ENCODE measurements at regions not wholly inside any gene's neighbourhood (a gene's known extent, or its start where the extent isn't known, plus 50 kb on each side); places are given as distances from the start of the nearest gene placed in this dataset.

- WGBS (ENCODE audit: insufficient coverage) = no CpG with 5 or more reads among the region's 7 CpGs
- CTCF ChIA-PET = no interaction called here
Observed at GRCh38 chr17:73799781-73800627, 155.8 kb upstream of the SDK2 start.

More at GRCh38 chr17:73799781-73800627, 155.8 kb upstream of the SDK2 start:
- no peaks in the 10 kb centered on the region for H3K9me3 Mint-ChIP-seq (ENCODE audit: insufficient read depth)
- no peak overlapping the region for H2AFZ ChIP-seq (ENCODE audit: insufficient read depth, low read depth, low read length, poor library complexity, severe bottlenecking)
- H3K27ac ChIP-seq (ENCODE audit: low read length in 2 of 2) = no peak overlapping the region
- no peaks in the 10 kb centered on the region for H3K79me2 ChIP-seq (ENCODE audit: control insufficient read depth, insufficient read depth, low read length)
- H3K4me1 Mint-ChIP-seq = no peaks in the 10 kb centered on the region
- no peaks in the 10 kb centered on the region for H3K4me1 ChIP-seq (ENCODE audit: control insufficient read depth in 2 of 2, insufficient read depth in 2 of 2, low read length in 2 of 2)
- H3K9ac ChIP-seq (ENCODE audit: low read length) = no peak overlapping the region
- H3K27ac Mint-ChIP-seq = no peak overlapping the region
- ATAC-seq (ENCODE audit: low read depth) = no peak
- peaks cover 37% of the 10 kb centered on the region for H3K27me3 Mint-ChIP-seq
- TF ChIP-seq EZH2 (IDR thresholded peaks at IDR 0.05; ENCODE audit: borderline replicate concordance, insufficient read depth, low read depth, low read length, poor library complexity, severe bottlenecking) = no peak
- no peak for TF ChIP-seq CTCF (IDR thresholded peaks at IDR 0.05)
- peaks cover 0 to 12% (median 0%) of the 10 kb centered on the region in 4 experiments for H3K27me3 ChIP-seq (replicated peaks in 1 of 4; ENCODE audit: control extremely low read depth in 1 of 4, control insufficient read depth in 3 of 4, insufficient read depth in 4 of 4, low read length in 3 of 4)
- H3K9me3 ChIP-seq (ENCODE audit: control extremely low read depth in 1 of 3, control insufficient read depth in 2 of 3, insufficient read depth in 1 of 3, low read length in 2 of 3) = peaks cover 0 to 15% (median 7%) of the 10 kb centered on the region in 3 donors
- no peaks in the 10 kb centered on the region for H3K36me3 ChIP-seq (replicated peaks in 1 of 2; ENCODE audit: control extremely low read depth in 1 of 2, control insufficient read depth in 1 of 2, extremely low read depth in 1 of 2, insufficient read depth in 2 of 2, low read length in 1 of 2)
- no peak overlapping the region for H3K4me3 ChIP-seq (ENCODE audit: control extremely low read depth in 1 of 5, extremely low read depth in 1 of 5, insufficient read depth in 1 of 5, low read depth in 2 of 5, low read length in 4 of 5)
- intact Hi-C loops (cut with micrococcal nuclease) = no loop called here
- no peak overlapping the region for H3K4me2 ChIP-seq (replicated peaks; ENCODE audit: low read depth, low read length, poor library complexity, severe bottlenecking)
- no peak overlapping the region for H3K4me3 Mint-ChIP-seq
- no peak for DNase-seq
- no peaks in the 10 kb centered on the region for H4K20me1 ChIP-seq (ENCODE audit: control insufficient read depth, insufficient read depth, low read length, poor library complexity, severe bottlenecking)
- POLR2A ChIA-PET = no interaction called here

Measured in B cell (primary cell).